IMR-90 (cell line): ENCODE measurements at regions not wholly inside any gene's neighbourhood (a gene's known extent, or its start where the extent isn't known, plus 50 kb on each side); places are given as distances from the start of the nearest gene placed in this dataset.

Source experiments
- ATAC-seq: fragments of 200-7000 bp; cut with Tn5 transposase; 2 replicates; pipeline ENCODE4 v1.9.1; 2020; ENCODE audit warnings: low read depth, mild to moderate bottlenecking, moderate library complexity
- BruUV-seq: library from RNA; stranded (reverse); fragments of 400-500 nt; replicated peaks from 2 replicates; lab custom pipeline; 2021; lab: Mats Ljungman, UMichigan
- CTCF ChIA-PET: fragments of 300-600 bp; formaldehyde crosslinking; extraction: SDS; loops from one replicate; lab custom pipeline; 2021; ENCODE audit warnings: antibody characterized with exemption; lab: Yijun Ruan, JAX
- POLR2A ChIA-PET: fragments of 300-600 bp; sonication (Branson Sonifier 250); formaldehyde crosslinking; loops from one replicate; lab custom pipeline; 2022; ENCODE audit warnings: antibody characterized with exemption; ENCODE audit not compliant: unreplicated experiment; lab: Charles Lee
- DNase-seq: peaks from one replicate; pipeline ENCODE4 v3.0.0; 2013
- H2AFZ ChIP-seq: replicated peaks from 2 replicates; pipeline ENCODE3; 2013; ENCODE audit warnings: low read length, mild to moderate bottlenecking; ENCODE audit not compliant: poor library complexity
- H2AK5ac ChIP-seq: 2 replicates; pipeline ENCODE4 v1.6.1; 2013; ENCODE audit warnings: low read depth, low read length, inconsistent platforms
- H2AK9ac ChIP-seq: replicated peaks from 2 replicates; pipeline ENCODE3; 2013; ENCODE audit warnings: mild to moderate bottlenecking, low read depth, low read length, moderate library complexity; ENCODE audit not compliant: poor library complexity
- H2BK120ac ChIP-seq: 2 replicates; pipeline ENCODE4 v1.6.1; 2013; ENCODE audit warnings: low read depth, low read length, inconsistent platforms
- H2BK15ac ChIP-seq: 3 replicates; pipeline ENCODE4 v1.6.1; 2013; ENCODE audit warnings: low read depth, low read length, inconsistent platforms
- H2BK20ac ChIP-seq: 2 replicates; pipeline ENCODE4 v1.6.1; 2013; ENCODE audit warnings: low read depth, mild to moderate bottlenecking, inconsistent platforms, low read length, moderate library complexity
- H2BK5ac ChIP-seq: 2 replicates; pipeline ENCODE4 v1.6.1; 2013; ENCODE audit warnings: mild to moderate bottlenecking, low read depth, low read length, inconsistent platforms; ENCODE audit not compliant: poor library complexity, severe bottlenecking
- H3K14ac ChIP-seq: replicated peaks from 2 replicates; pipeline ENCODE4 v1.6.1; 2013; ENCODE audit warnings: low read depth, low read length, inconsistent platforms
- H3K18ac ChIP-seq: 2 replicates; pipeline ENCODE4 v1.6.1; 2013; ENCODE audit warnings: low read depth, low read length, control low read depth
- H3K23ac ChIP-seq: 2 replicates; pipeline ENCODE4 v1.6.1; 2013; ENCODE audit warnings: low read depth, low read length, inconsistent platforms
- H3K27ac ChIP-seq: 2 replicates; pipeline ENCODE4 v1.5.1; 2013; ENCODE audit warnings: mild to moderate bottlenecking, control low read depth, low read length; ENCODE audit not compliant: insufficient read depth
- H3K27me3 ChIP-seq: 2 replicates; pipeline ENCODE4 v1.6.1; 2013; ENCODE audit warnings: low read length; ENCODE audit not compliant: control insufficient read depth, insufficient read depth
- H3K36me3 ChIP-seq: 2 replicates; pipeline ENCODE4 v1.6.1; 2013; ENCODE audit warnings: low read length, mixed read lengths; ENCODE audit not compliant: control insufficient read depth, insufficient read depth
- H3K4ac ChIP-seq: 2 replicates; pipeline ENCODE4 v1.6.1; 2013; ENCODE audit warnings: low read depth, low read length, inconsistent platforms
- H3K4me1 ChIP-seq: 2 replicates; pipeline ENCODE4 v1.6.1; 2013; ENCODE audit warnings: low read length, mixed read lengths; ENCODE audit not compliant: control insufficient read depth, insufficient read depth
- H3K4me2 ChIP-seq: 2 replicates; pipeline ENCODE4 v1.6.1; 2013; ENCODE audit warnings: low read depth, mild to moderate bottlenecking, control low read depth, low read length, moderate library complexity
- H3K4me3 ChIP-seq: 2 replicates; pipeline ENCODE4 v1.5.1; 2013; ENCODE audit warnings: low read depth, mild to moderate bottlenecking, control low read depth, low read length, moderate library complexity; ENCODE audit not compliant: insufficient read depth
- H3K56ac ChIP-seq: 2 replicates; pipeline ENCODE4 v1.6.1; 2013; ENCODE audit warnings: low read length, inconsistent platforms; ENCODE audit not compliant: insufficient read depth; ENCODE audit errors: extremely low read depth
- H3K79me1 ChIP-seq, 2 experiments: 2 replicates each; pipeline ENCODE4 v1.6.1; 2013; ENCODE audit warnings: low read length in 2 of 2, inconsistent platforms in 1 of 2, low read depth in 1 of 2
- H3K9ac ChIP-seq: 2 replicates; pipeline ENCODE4 v1.6.1; 2013; ENCODE audit warnings: low read depth, low read length, control low read depth
- H3K9me1 ChIP-seq: 2 replicates; pipeline ENCODE4 v1.6.1; 2013; ENCODE audit warnings: low read length, inconsistent platforms; ENCODE audit not compliant: insufficient read depth
- H3K9me3 ChIP-seq: 2 replicates; pipeline ENCODE4 v1.6.1; 2013; ENCODE audit warnings: low read length; ENCODE audit not compliant: control insufficient read depth, insufficient read depth
- H4K20me1 ChIP-seq: 2 replicates; pipeline ENCODE4 v1.6.1; 2013; ENCODE audit warnings: low read length, inconsistent platforms; ENCODE audit not compliant: insufficient read depth
- H4K5ac ChIP-seq: 2 replicates; pipeline ENCODE4 v1.6.1; 2013; ENCODE audit warnings: mild to moderate bottlenecking, low read depth, low read length, control low read depth
- H4K8ac ChIP-seq, 2 experiments: 2 replicates each; pipeline ENCODE4 v1.6.1; 2013; ENCODE audit warnings: low read depth in 2 of 2, low read length in 2 of 2, control low read depth in 1 of 2, inconsistent platforms in 1 of 2
- H4K91ac ChIP-seq: 2 replicates; pipeline ENCODE4 v1.6.1; 2013; ENCODE audit warnings: low read depth, low read length, inconsistent platforms; ENCODE audit not compliant: insufficient read depth
- BHLHE40 ChIP-seq: fragments of 150-350 bp; IDR thresholded peaks from 2 replicates; pipeline ENCODE4 v1.6.1; 2016; ENCODE audit warnings: mild to moderate bottlenecking, low read depth, low read length
- CEBPB ChIP-seq: IDR thresholded peaks from 2 replicates; pipeline ENCODE4 v1.6.1; 2012; ENCODE audit warnings: low read depth, low read length, improper control_type of control experiment
- CHD1 ChIP-seq: IDR thresholded peaks from 2 replicates; pipeline ENCODE4 v1.6.1; 2012; ENCODE audit warnings: low read depth, low read length, improper control_type of control experiment
- CTCF ChIP-seq: conservative IDR thresholded peaks from 2 replicates; pipeline ENCODE4 v1.5.1; 2012; ENCODE audit warnings: mild to moderate bottlenecking, low read depth, low read length, improper control_type of control experiment
- ELK1 ChIP-seq: fragments of 150-350 bp; IDR thresholded peaks from 2 replicates; pipeline ENCODE4 v1.6.1; 2016; ENCODE audit warnings: low read depth, mild to moderate bottlenecking, low read length, moderate library complexity, borderline replicate concordance
- FOS ChIP-seq: fragments of 150-350 bp; IDR thresholded peaks from 2 replicates; pipeline ENCODE4 v1.6.1; 2016; ENCODE audit warnings: low read depth, low read length
- MAZ ChIP-seq: IDR thresholded peaks from 2 replicates; pipeline ENCODE4 v1.6.1; 2012; ENCODE audit warnings: low read depth, mild to moderate bottlenecking, low read length, improper control_type of control experiment, moderate library complexity, borderline replicate concordance
- NFE2L2 ChIP-seq: fragments of 150-350 bp; IDR thresholded peaks from 2 replicates; pipeline ENCODE4 v1.6.1; 2016; ENCODE audit warnings: low read depth, mild to moderate bottlenecking, low read length
- RCOR1 ChIP-seq: IDR thresholded peaks from 2 replicates; pipeline ENCODE4 v1.6.1; 2012; ENCODE audit warnings: mild to moderate bottlenecking, low read length, improper control_type of control experiment; ENCODE audit not compliant: insufficient replicate concordance
- RFX5 ChIP-seq: IDR thresholded peaks from 2 replicates; pipeline ENCODE4 v1.8.0; 2012; ENCODE audit warnings: low read depth, mild to moderate bottlenecking, low read length, moderate library complexity
- WGBS, 2 experiments: methylation state at CpG; one replicate each; pipeline versions ENCODE4 v1.1.5 to v1.1.7; 2013; ENCODE audit warnings: missing lambda C conversion rate in 2 of 2; ENCODE audit not compliant: insufficient read length in 1 of 2; ENCODE audit errors: extremely low coverage in 2 of 2; 5-methylcytosine and 5-hydroxymethylcytosine counted together
- dilution Hi-C: fragments of 300-500 bp; cut with HindIII; formaldehyde crosslinking; loops from one replicate; pipeline ENCODE4 v1.14.3; 2018; ENCODE audit warnings: low sequenced_read_pairs; ENCODE audit not compliant: unreplicated experiment
- in situ Hi-C: fragments of 300-500 bp; cut with MboI; formaldehyde crosslinking; loops from 3 replicates; pipeline ENCODE4 v1.14.3; 2019; ENCODE audit warnings: low sequenced_read_pairs, inconsistent platforms, mixed read lengths
- intact Hi-C: fragments of 100-400 bp; cut with micrococcal nuclease; formaldehyde crosslinking; loops from 2 replicates; pipeline ENCODE4 v1.10.0; 2022

- Histone ChIP-seq H3K79me1 (no peaks in the 10 kb centered on the region), H3K4ac (no peak overlapping the region), H3K4me3 (no peak overlapping the region), H3K27me3 (no peaks in the 10 kb centered on the region), H3K36me3 (no peaks in the 10 kb centered on the region), H3K18ac (no peak overlapping the region), H3K4me1 (peaks cover 16% of the 10 kb centered on the region), H3K23ac (no peak overlapping the region), H2BK5ac (no peak overlapping the region), H3K9me1 (peaks cover 16% of the 10 kb centered on the region), H2BK15ac (0 out of 3 replicates have a peak overlapping the region, but pooled peaks have one; percentile 7), H3K14ac (no peak overlapping the region), H4K91ac (no peak overlapping the region), H4K20me1 (no peaks in the 10 kb centered on the region), H3K56ac (no peak overlapping the region), H3K9ac (no peak overlapping the region), H2AK5ac (no peak overlapping the region), H4K5ac (no peak overlapping the region), H2BK20ac (no peak overlapping the region), H2BK120ac (peak overlapping the region; percentile 37; the same call in 1 of the 2 replicates), H2AFZ (no peak overlapping the region), H2AK9ac (no peak overlapping the region), H4K8ac (no peak overlapping the region), H3K9me3 (no peaks in the 10 kb centered on the region), H3K4me2 (peak overlapping the region; percentile 31; the same call in 1 of the 2 replicates), H3K27ac (no peak overlapping the region)
- in situ Hi-C loops (no loop called here), intact Hi-C loops (no loop called here), dilution Hi-C loops (no loop called here)
- DNase-seq = peak; percentile 44
- TF ChIP-seq CEBPB = no peak
- TF ChIP-seq ELK1 = no peak
- TF ChIP-seq BHLHE40 = no peak
- TF ChIP-seq RCOR1 = no peak
- no peak for TF ChIP-seq CHD1
- no peak for TF ChIP-seq CTCF
- no peak for TF ChIP-seq RFX5
- no peak for TF ChIP-seq FOS
- TF ChIP-seq MAZ = no peak
- no peak for TF ChIP-seq NFE2L2
- CTCF ChIA-PET = no interaction called here
- no TSS peak for BruUV-seq
- POLR2A ChIA-PET = no interaction called here
- no CpG with 5 or more reads among the region's 2 CpGs for WGBS, 2 experiments
- ATAC-seq = peak; percentile 60
Observed at GRCh38 chr2:224165901-224166319, 126.8 kb upstream of the SERPINE2 start.
